H1 (cell line): ENCODE measurements at regions not wholly inside any gene's neighbourhood (a gene's known extent, or its start where the extent isn't known, plus 50 kb on each side); places are given as distances from the start of the nearest gene placed in this dataset.

ENCODE experiments used
- CTCF ChIA-PET: fragments of 300-600 bp; sonication (Branson Sonifier 250); formaldehyde crosslinking; loops from one replicate; lab custom pipeline; 2021; ENCODE audit not compliant: partially characterized antibody; lab: Charles Lee
- POLR2A ChIA-PET: fragments of 300-600 bp; sonication (Branson Sonifier 250); formaldehyde crosslinking; loops from one replicate; lab custom pipeline; 2021; ENCODE audit warnings: inconsistent platforms; ENCODE audit not compliant: partially characterized antibody; lab: Charles Lee
- DNase-seq, 2 experiments: peaks; one replicate each; pipeline versions ENCODE4 v3.0.0 to v3.0.0-alpha.2; 2010 to 2022; ENCODE audit warnings: low spot score in 2 of 2, low read depth in 1 of 2, mixed read lengths in 1 of 2
- FAIRE-seq: peaks from 2 replicates; lab custom pipeline; 2011; peaks lifted over from hg19 to GRCh38; lab: Jason Lieb, UNC
- H2AFZ ChIP-seq: 2 replicates; pipeline ENCODE4 v1.8.1; 2012; ENCODE audit warnings: low read length, inconsistent platforms
- H2AK5ac ChIP-seq: 2 replicates; pipeline ENCODE4 v1.6.1; 2013; ENCODE audit warnings: low read depth, low read length
- H2BK120ac ChIP-seq: replicated peaks from 2 replicates; pipeline ENCODE3; 2013; ENCODE audit warnings: low read depth, low read length, inconsistent platforms
- H2BK12ac ChIP-seq: 2 replicates; pipeline ENCODE4 v1.6.1; 2013; ENCODE audit warnings: low read depth, low read length
- H2BK15ac ChIP-seq: 2 replicates; pipeline ENCODE4 v1.6.1; 2013; ENCODE audit warnings: low read length
- H2BK20ac ChIP-seq: 2 replicates; pipeline ENCODE4 v1.6.1; 2013; ENCODE audit warnings: low read length
- H2BK5ac ChIP-seq: 2 replicates; pipeline ENCODE4 v1.6.1; 2013; ENCODE audit warnings: low read depth, low read length
- H3K14ac ChIP-seq: 2 replicates; pipeline ENCODE4 v1.6.1; 2013; ENCODE audit warnings: inconsistent platforms; ENCODE audit not compliant: insufficient read length
- H3K18ac ChIP-seq: 2 replicates; pipeline ENCODE4 v1.6.1; 2013; ENCODE audit warnings: low read length; ENCODE audit errors: extremely low read depth
- H3K23ac ChIP-seq: 2 replicates; pipeline ENCODE4 v1.6.1; 2013; ENCODE audit warnings: inconsistent platforms; ENCODE audit not compliant: insufficient read length
- H3K23me2 ChIP-seq: 2 replicates; pipeline ENCODE4 v1.6.1; 2013; ENCODE audit warnings: low read depth, low read length
- H3K27ac ChIP-seq: 2 replicates; pipeline ENCODE4 v1.6.1; 2011; ENCODE audit warnings: low read depth, low read length, inconsistent platforms
- H3K27me3 ChIP-seq, 4 experiments: replicated peaks in 1 of 4; 1 replicate in 1 of 4; 2 replicates in 3 of 4; pipeline versions ENCODE4 v1.6.1 to v1.8.1; 2011 to 2013; ENCODE audit warnings: low read length in 3 of 4, mild to moderate bottlenecking in 3 of 4, inconsistent platforms in 2 of 4, mixed read lengths in 2 of 4, moderate library complexity in 1 of 4; ENCODE audit not compliant: control insufficient read depth in 3 of 4, insufficient read depth in 3 of 4; ENCODE audit errors: extremely low read depth in 1 of 4
- H3K36me3 ChIP-seq, 4 experiments: 2 replicates each; pipeline versions ENCODE4 v1.6.1 to v1.8.1; 2011 to 2013; ENCODE audit warnings: mild to moderate bottlenecking in 4 of 4, low read length in 3 of 4, moderate library complexity in 2 of 4, control low read depth in 1 of 4, inconsistent platforms in 1 of 4; ENCODE audit not compliant: insufficient read depth in 4 of 4, control insufficient read depth in 2 of 4
- H3K4ac ChIP-seq: replicated peaks from 2 replicates; pipeline ENCODE3; 2013; ENCODE audit warnings: low read length, low read depth, mixed read lengths, inconsistent platforms; ENCODE audit not compliant: insufficient read length
- H3K4me1 ChIP-seq, 4 experiments: replicated peaks in 1 of 4; 1 replicate in 1 of 4; 2 replicates in 3 of 4; pipeline versions ENCODE4 v1.6.1 to v1.8.1; 2011 to 2013; ENCODE audit warnings: low read length in 3 of 4, inconsistent platforms in 2 of 4, mixed read lengths in 1 of 4; ENCODE audit not compliant: insufficient read depth in 4 of 4, control insufficient read depth in 3 of 4
- H3K4me2 ChIP-seq, 2 experiments: 2 replicates each; pipeline versions ENCODE4 v1.6.1 to v1.8.1; 2011 to 2013; ENCODE audit warnings: low read depth in 2 of 2, low read length in 2 of 2, control low read depth in 1 of 2, inconsistent platforms in 1 of 2, mild to moderate bottlenecking in 1 of 2; ENCODE audit not compliant: insufficient read depth in 1 of 2
- H3K4me3 ChIP-seq, 4 experiments: fragments of 200-600, 300-600 bp in 1 of 4; sonication (generic), shearing (Covaris generic), sonication (Bioruptor Twin) in 1 of 4; 2 replicates each; pipeline versions ENCODE4 v1.5.1 to v1.8.1; 2011 to 2016; ENCODE audit warnings: low read length in 4 of 4, low read depth in 3 of 4, control low read depth in 2 of 4, inconsistent platforms in 2 of 4, mild to moderate bottlenecking in 2 of 4, mixed read lengths in 1 of 4, moderate library complexity in 1 of 4; ENCODE audit not compliant: insufficient read depth in 2 of 4; ENCODE audit errors: extremely low read depth in 1 of 4
- H3K56ac ChIP-seq: replicated peaks from 2 replicates; pipeline ENCODE3; 2013; ENCODE audit warnings: low read depth, mild to moderate bottlenecking, mixed read lengths, low read length, inconsistent platforms; ENCODE audit not compliant: insufficient read length
- H3K79me1 ChIP-seq: 2 replicates; pipeline ENCODE4 v1.6.1; 2013; ENCODE audit warnings: low read depth, low read length, control low read depth
- H3K79me2 ChIP-seq, 2 experiments: 2 replicates each; pipeline versions ENCODE4 v1.6.1 to v1.8.1; 2012 to 2013; ENCODE audit warnings: low read length in 2 of 2, mild to moderate bottlenecking in 2 of 2, inconsistent platforms in 1 of 2; ENCODE audit not compliant: insufficient read depth in 2 of 2, control insufficient read depth in 1 of 2
- H3K9ac ChIP-seq, 4 experiments: replicated peaks in 1 of 4; 1 replicate in 1 of 4; 2 replicates in 3 of 4; pipeline versions ENCODE4 v1.6.1 to v1.8.1; 2011 to 2013; ENCODE audit warnings: low read depth in 3 of 4, low read length in 3 of 4, control low read depth in 2 of 4, mild to moderate bottlenecking in 2 of 4, moderate library complexity in 2 of 4, inconsistent platforms in 1 of 4; ENCODE audit errors: extremely low read depth in 1 of 4
- H3K9me3 ChIP-seq, 2 experiments: 2 replicates each; pipeline versions ENCODE4 v1.6.1 to v1.8.1; 2012 to 2013; ENCODE audit warnings: mild to moderate bottlenecking in 2 of 2, moderate library complexity in 2 of 2, control low read depth in 1 of 2, inconsistent platforms in 1 of 2, low read depth in 1 of 2, low read length in 1 of 2, mixed read lengths in 1 of 2; ENCODE audit not compliant: insufficient read depth in 2 of 2
- H4K20me1 ChIP-seq, 2 experiments: replicated peaks in 1 of 2; 2 replicates each; pipeline versions ENCODE3 to v1.8.1; 2011 to 2013; ENCODE audit warnings: inconsistent platforms in 2 of 2, low read length in 2 of 2, mild to moderate bottlenecking in 1 of 2; ENCODE audit not compliant: insufficient read depth in 2 of 2, control insufficient read depth in 1 of 2
- H4K5ac ChIP-seq: 2 replicates; pipeline ENCODE4 v1.6.1; 2013; ENCODE audit warnings: low read length, low read depth, mixed read lengths, inconsistent platforms; ENCODE audit not compliant: insufficient read length
- H4K8ac ChIP-seq: 2 replicates; pipeline ENCODE4 v1.8.0; 2013; ENCODE audit warnings: mild to moderate bottlenecking, moderate library complexity, low read length, inconsistent platforms; ENCODE audit not compliant: insufficient read depth; ENCODE audit errors: extremely low read depth
- H4K91ac ChIP-seq: replicated peaks from 2 replicates; pipeline ENCODE3; 2013; ENCODE audit warnings: low read length, mixed read lengths, inconsistent platforms; ENCODE audit not compliant: insufficient read length
- CTBP2 ChIP-seq: IDR thresholded peaks from 2 replicates; pipeline ENCODE4 v1.7.0; 2011; ENCODE audit warnings: borderline replicate concordance, mild to moderate bottlenecking, moderate library complexity, mixed read lengths, low read length; ENCODE audit not compliant: insufficient read depth, insufficient read length
- RBBP5 ChIP-seq: IDR thresholded peaks from 2 replicates; pipeline ENCODE4 v1.7.1; 2012; ENCODE audit warnings: low read depth, mild to moderate bottlenecking, inconsistent platforms, low read length, moderate library complexity, borderline replicate concordance
- SP4 ChIP-seq: IDR thresholded peaks from 2 replicates; pipeline ENCODE4 v1.6.1; 2012; ENCODE audit warnings: low read length, inconsistent platforms
- WGBS, 2 experiments: shearing (Covaris generic) in 1 of 2; methylation state at CpG; one replicate each; pipeline versions ENCODE4 v1.1.6 to v1.1.7; 2013 to 2015; ENCODE audit warnings: low lambda C conversion rate in 2 of 2, mixed read lengths in 2 of 2, inconsistent platforms in 1 of 2, low coverage in 1 of 2, missing lambda C conversion rate in 1 of 2; ENCODE audit not compliant: insufficient replicate concordance in 2 of 2, insufficient coverage in 1 of 2, insufficient read length in 1 of 2; ENCODE audit errors: extremely low coverage in 1 of 2, missing lambda C conversion rate in 1 of 2; 5-methylcytosine and 5-hydroxymethylcytosine counted together

- Histone ChIP-seq H2BK120ac (no peak overlapping the region), H2BK12ac (no peak overlapping the region), H3K4me1 (no peaks in the 10 kb centered on the region), H3K27ac (no peak overlapping the region), H3K18ac (no peak overlapping the region), H4K20me1 (no peaks in the 10 kb centered on the region), H3K4me3 (no peak overlapping the region), H3K4me2 (no peak overlapping the region), H3K9me3 (no peaks in the 10 kb centered on the region), H3K56ac (no peak overlapping the region), H3K36me3 (no peaks in the 10 kb centered on the region), H3K23ac (no peak overlapping the region), H2BK20ac (no peak overlapping the region), H4K8ac (no peak overlapping the region), H2BK5ac (no peak overlapping the region), H2AK5ac (no peak overlapping the region), H3K23me2 (no peaks in the 10 kb centered on the region), H3K9ac (no peak overlapping the region), H3K14ac (no peak overlapping the region), H3K79me2 (no peaks in the 10 kb centered on the region), H4K91ac (no peak overlapping the region), H2AFZ (no peak overlapping the region), H3K79me1 (no peaks in the 10 kb centered on the region), H4K5ac (no peak overlapping the region), H3K4ac (no peak overlapping the region), H2BK15ac (no peak overlapping the region), H3K27me3 (no peaks in the 10 kb centered on the region)
- no peak for FAIRE-seq
- DNase-seq = no peak
- POLR2A ChIA-PET = no interaction called here
- WGBS, 2 experiments = 94% methylated on average over 6 of the region's 6 CpGs; no CpG with 5 or more reads in 1 of the 2 experiments
- CTCF ChIA-PET = interaction anchor here (1.1 to 1.6 kb wide), 3 partner anchors 16 to 487 kb away, joined by 3 to 4 read pairs (median 3); no protein-coding TSS in a partner anchor
- TF ChIP-seq RBBP5 (no peak), CTBP2 (no peak), SP4 (no peak)
Measured at GRCh38 chr4:189773909-189774308, 166.8 kb upstream of the FRG1 start.
